HG02970 (cell line): ENCODE measurements at regions not wholly inside any gene's neighbourhood (a gene's known extent, or its start where the extent isn't known, plus 50 kb on each side); places are given as distances from the start of the nearest gene placed in this dataset.

ENCODE experiments used
- ATAC-seq: cut with Tn5 transposase; IDR thresholded peaks from one replicate; pipeline ENCODE4 v1.9.1; 2021; ENCODE audit warnings: mild to moderate bottlenecking, moderate library complexity, moderate number of reproducible peaks; ENCODE audit not compliant: unreplicated experiment, low FRiP score

DNA sequence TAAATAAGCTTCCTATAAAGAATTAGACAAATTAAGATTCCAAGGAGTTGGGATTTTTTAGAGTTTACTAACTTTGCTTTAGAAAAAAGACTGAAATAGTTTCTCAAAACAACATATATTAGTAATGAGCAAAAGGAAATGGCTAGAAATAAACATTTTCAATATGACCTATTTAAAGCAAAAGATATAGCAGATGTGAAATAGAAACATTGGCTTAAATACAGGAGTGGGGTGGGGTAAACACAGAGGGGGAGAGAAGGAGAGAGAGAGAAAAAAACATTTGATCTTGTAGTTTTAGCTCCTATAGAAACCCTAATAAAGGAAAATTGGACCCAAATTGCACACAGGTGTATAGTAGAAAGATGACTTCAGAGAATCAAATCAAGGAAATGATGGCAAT, 794.5 kb downstream of the MED13L start:
- ATAC-seq, result no peak

DNA sequence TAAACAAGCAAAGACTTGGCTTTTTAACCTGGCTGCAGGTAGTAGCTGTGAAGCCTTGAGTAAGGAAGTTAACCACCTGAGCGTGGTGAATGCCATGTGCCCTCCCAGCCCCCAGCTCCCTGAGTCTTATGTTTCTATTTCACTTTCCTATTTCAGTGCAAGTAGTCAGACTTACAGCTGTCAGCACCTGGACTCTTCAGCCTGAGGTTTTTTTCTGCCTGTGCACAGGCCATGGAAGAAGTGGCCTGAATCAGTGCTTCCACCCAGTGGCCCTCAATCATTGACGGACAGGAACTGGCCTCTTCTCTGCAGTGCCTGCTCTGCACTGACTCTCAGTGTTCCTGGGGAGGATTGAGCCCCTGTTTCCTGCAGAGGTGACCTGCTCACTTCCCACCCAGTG, 796.4 kb downstream of the MED13L start:
- no peak for ATAC-seq

- no peak for ATAC-seq
Observed at GRCh38 chr12:115478505-115478904, 794.5 kb upstream of the TBX3 start.

DNA sequence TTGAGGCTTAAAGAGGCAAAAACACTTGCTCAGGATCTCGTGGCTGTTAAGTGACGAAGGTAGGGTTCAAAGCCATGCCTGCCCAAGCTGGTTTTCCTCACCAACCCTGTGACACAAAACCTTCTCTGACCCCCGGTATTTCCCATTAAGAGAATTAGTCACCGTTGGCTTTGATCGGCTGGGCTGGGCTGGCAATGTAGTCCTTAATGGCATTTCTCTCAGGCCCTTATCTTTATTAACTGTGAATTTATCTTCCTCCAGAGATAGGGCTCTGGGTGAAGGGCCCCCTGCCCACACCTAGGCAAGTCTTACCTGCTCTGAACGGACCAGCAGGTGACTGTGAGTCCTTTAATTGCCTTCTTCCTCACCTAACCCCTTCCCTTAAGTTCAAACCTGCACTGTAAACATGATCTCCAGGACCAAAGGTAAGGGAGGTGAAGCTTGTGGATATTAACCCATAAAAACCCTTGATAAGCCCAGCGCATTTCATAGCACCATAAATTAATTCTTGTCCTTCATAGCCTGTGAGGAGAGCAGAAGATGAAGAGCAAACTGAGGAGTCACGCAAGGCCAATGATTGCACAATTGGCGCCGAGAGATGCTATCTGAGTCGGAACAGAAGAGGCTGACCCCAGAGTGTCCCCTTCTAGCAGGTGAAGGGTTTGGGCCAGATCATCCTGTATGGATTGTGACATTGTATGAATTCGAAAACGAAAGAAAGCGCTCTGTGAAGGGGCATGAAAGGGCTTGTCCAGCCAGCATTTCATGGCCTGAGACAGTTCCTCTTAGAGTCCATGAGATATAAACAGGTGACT, 790.8 kb upstream of the TBX3 start:
- no peak for ATAC-seq

GRCh38 chr12:115473257-115473956, 789.4 kb upstream of the TBX3 start:
- no peak for ATAC-seq

- ATAC-seq, result no peak
Observed at GRCh38 chr12:115472852-115473251, 788.9 kb upstream of the TBX3 start.

DNA sequence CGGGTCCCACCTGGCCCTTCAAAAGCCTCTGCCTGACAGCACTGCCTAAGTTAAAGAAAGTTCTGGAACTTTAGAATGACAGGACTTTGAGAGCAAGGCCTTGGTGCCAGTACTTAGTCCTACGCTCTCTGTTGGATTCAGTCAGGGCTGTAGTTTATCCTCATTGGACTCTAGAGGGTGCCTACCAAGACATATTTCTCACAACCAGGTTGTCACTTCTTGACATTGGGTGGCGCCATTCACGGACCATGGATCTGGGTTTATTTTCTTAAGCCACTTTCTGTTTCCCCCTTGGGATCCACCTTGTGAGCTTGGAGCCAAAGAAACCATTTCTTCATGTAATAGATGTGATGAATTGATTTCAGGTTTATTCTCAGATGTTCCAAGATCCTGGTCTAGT, 787.0 kb upstream of the TBX3 start:
- no peak for ATAC-seq

GRCh38 chr12:115470526-115470925, 786.6 kb upstream of the TBX3 start:
- ATAC-seq, result no peak

DNA sequence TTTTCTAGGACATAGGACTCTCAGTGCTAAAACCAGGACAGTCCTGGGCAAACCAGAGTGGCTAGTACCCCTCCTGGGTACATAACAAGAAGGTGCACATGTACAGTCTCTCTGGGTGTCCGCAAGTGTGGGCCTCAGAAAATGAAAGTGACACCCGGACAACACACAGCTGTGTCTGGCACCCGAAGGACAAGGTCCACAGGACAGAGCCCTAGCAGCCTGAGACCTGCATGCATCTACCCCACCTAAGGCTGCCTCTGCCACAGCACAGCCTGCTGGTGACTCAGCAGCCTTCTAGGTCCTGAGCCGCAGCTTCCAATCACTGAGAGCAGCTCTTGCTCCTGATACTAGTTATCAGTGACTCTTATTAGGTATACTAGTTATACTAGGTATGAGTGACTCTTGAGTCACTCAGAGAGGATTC, 784.1 kb upstream of the TBX3 start:
- no peak for ATAC-seq

GRCh38 chr12:115467531-115467930, 783.6 kb upstream of the TBX3 start:
- no peak for ATAC-seq

DNA sequence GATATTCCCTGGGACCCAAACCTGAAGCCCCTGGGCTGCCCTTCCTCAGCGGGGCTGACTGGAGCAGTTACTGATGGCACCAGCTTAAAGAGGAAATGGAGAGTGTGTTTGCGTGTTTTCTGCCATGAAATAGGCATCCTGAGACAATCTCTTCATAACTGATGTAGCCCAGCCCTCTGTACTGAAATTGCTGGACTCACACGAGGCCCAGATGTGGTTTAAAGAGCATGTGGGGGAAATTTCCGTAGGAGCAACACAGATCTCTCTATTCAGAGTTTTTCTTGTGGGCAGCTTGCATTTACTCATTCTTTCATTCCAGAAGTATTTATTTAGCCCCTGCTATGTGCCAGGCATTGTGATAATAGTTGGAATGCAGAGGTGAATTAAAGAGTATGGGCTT, 782.1 kb upstream of the TBX3 start:
- ATAC-seq, result no peak

DNA sequence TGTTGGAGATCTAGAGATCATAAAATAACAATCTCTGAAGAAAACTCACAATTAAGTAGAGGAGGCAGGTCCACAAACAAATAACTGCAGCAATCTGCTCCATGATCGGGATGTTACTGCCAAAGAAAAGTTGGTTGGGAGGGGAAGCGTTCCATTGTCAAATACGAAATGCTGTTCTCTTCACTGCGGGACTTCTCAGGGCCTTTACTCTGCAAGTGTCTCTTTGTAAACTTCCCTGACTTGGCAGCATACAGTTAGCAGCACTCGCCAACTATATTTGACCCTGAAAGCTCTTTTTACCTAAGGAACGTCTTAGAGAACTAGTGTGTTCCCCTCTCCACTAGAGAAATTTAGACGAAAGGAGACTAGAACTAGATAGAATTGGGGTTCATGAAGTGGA, 780.7 kb upstream of the TBX3 start:
- no peak for ATAC-seq

DNA sequence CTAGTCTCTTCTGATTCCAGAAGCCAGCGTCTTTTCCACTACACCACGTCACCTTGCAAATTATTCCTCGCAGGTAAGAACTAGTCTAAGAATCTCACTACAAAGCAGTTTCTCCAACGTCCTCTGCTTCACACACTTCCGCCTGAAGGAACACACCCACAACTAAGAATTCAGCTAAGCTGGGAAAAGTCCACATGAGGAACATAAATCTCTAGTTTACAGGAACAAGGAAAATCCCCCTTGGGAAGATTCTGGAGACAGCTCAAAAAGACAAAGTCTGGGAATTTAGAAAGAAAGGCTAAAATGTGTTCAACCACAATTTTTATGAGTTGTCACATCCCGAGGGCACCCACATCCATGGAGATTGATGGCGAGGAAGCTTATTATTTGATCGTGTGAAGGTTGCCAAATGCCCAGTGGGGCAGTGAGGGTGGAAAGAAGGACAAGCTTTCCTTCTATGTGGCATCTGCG, 780.2 kb upstream of the TBX3 start:
- ATAC-seq, result no peak

DNA sequence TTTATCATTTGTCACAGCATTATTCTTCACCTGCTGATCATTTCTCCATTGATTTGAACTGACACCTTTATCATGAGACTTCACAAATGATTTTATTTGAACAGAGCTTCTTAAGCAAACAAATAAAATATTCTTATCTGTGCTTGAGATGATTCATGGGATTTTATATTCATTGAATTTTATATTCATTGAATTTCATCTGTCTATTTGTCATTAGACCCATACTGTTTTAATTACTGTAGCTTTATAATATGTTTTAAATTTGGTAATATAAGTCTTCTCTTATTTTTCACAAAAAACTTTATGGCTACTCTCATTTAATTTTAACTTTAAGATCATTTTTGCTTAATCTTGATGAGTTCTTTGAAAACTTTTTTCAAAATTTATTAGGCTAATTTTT, 777.4 kb upstream of the TBX3 start:
- ATAC-seq, result no peak

DNA sequence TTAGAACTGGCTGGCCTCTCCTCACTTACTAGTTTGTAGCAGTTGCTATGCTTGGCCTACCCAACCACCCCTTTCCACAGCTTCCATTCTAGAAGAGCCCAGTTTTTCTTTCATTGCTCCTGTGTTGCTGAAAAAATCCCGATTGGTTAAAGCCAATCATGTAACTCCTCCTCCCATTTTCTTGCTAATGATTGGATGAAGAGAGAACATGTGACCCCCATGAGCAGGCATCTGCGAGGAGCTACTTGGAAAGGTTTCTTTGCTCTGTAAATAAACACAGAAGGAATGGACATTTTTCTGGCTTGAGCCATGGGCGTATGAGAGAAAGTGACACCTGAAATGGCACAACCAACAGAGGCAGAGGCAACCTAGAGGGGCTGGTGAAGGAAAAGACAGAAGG, 773.8 kb upstream of the TBX3 start:
- no peak for ATAC-seq

GRCh38 chr12:115456946-115457689, 773.1 kb upstream of the TBX3 start:
- ATAC-seq, result no peak

DNA sequence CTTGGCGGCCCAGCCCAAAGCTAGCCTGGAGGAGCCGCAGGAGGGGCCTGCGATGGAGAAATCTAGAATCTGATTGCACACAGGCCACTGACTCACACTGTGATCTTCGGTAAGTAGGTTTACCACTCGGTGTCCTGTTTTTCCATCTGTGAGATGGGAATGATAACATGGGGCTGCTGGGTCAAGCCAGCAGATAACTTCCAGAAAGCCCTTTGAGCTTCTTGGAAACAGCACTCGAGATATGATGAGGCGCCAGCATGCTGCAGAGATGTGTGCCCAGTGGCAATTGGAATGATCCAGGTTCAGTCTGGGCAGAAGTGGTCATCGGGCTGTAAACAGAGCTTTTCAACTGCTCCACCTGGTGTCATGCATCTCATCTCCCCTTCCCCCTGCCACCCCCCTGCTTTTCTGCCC, 771.3 kb upstream of the TBX3 start:
- no peak for ATAC-seq

DNA sequence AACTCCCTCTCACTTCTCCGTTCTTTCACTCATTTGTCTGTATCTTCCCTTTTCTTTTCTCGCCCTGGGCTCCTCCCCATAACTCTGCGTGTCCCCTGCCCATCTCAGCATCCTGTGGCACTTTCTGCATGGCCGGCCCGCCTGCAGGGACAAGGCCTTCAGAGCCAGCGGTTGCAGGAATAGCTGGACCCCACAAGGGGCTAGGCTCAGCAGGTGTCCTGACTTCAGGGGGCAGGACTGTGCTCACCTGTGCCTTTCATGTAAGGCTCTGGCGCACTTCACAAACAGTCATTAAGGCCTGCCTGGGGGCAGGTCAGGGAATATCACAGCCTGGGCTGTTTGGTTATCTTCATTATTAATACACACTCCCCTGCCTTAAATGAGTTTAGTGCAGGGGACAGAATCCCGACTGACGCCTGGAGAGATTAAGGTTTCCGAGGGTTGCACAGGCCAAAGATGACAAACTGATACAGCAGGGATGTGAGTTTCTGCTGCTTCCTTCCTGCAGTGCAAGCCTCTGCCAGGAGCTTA, 768.8 kb upstream of the TBX3 start:
- no peak for ATAC-seq

GRCh38 chr12:115451780-115452736, 768.1 kb upstream of the TBX3 start:
- ATAC-seq, result no peak
